Osteocyte (in vitro differentiated cells): ENCODE measurements at regions not wholly inside any gene's neighbourhood (a gene's known extent, or its start where the extent isn't known, plus 50 kb on each side); places are given as distances from the start of the nearest gene placed in this dataset.

ENCODE experiments used
- DNase-seq: peaks from one replicate; pipeline ENCODE4 v3.0.0; 2021; ENCODE audit warnings: mixed read lengths; ENCODE audit not compliant: unreplicated experiment; ENCODE audit errors: extremely low spot score
- H3K27ac Mint-ChIP-seq: one replicate; pipeline ENCODE4 v1.8.0; 2021; ENCODE audit warnings: mild to moderate bottlenecking, mixed read lengths; ENCODE audit not compliant: unreplicated experiment
- H3K27me3 Mint-ChIP-seq: one replicate; pipeline ENCODE4 v1.8.0; 2021; ENCODE audit warnings: mixed read lengths; ENCODE audit not compliant: unreplicated experiment
- H3K36me3 Mint-ChIP-seq: one replicate; pipeline ENCODE4 v1.8.0; 2021; ENCODE audit warnings: mixed read lengths; ENCODE audit not compliant: unreplicated experiment
- H3K4me1 Mint-ChIP-seq: one replicate; pipeline ENCODE4 v1.8.0; 2021; ENCODE audit warnings: mixed read lengths; ENCODE audit not compliant: unreplicated experiment
- H3K4me3 Mint-ChIP-seq: one replicate; pipeline ENCODE4 v1.8.0; 2021; ENCODE audit warnings: mild to moderate bottlenecking, moderate library complexity, mixed read lengths; ENCODE audit not compliant: unreplicated experiment
- H3K9me3 Mint-ChIP-seq: one replicate; pipeline ENCODE4 v1.8.0; 2021; ENCODE audit warnings: mixed read lengths; ENCODE audit not compliant: unreplicated experiment
- TF ChIP-seq, protein P1 (sequence below): fragments of 200-600 bp; sonication (generic); IDR thresholded peaks from 2 replicates; pipeline ENCODE4 v1.5.0; 2021; ENCODE audit warnings: antibody characterized with exemption, mild to moderate bottlenecking, moderate library complexity

DNA sequence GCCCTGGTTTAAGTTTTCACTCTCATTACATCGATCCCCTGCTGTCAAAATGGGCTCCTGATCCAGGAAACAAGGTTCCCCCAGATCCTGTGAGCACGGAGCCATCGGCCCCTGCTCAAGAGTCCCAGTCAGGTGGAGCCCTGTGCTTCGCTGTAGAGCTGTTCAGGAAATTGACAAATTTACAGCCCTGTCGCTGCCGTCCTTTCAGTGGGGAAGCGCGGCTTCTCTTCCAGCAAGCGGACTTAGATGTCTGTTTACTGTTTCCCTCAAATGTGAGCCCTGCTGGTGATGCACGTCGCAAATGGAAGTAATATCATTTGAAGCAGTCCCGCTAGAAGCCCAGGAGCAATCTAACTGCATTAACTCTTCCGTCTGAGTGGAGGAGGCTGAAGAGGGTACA is 760.9 kb upstream of the WWC1 start:
- Mint-ChIP-seq H3K4me1 (no peaks in the 10 kb centered on the region), H3K9me3 (no peaks in the 10 kb centered on the region), H3K27me3 (peaks cover 15% of the 10 kb centered on the region), H3K36me3 (no peaks in the 10 kb centered on the region), H3K4me3 (no peak overlapping the region), H3K27ac (no peak overlapping the region)
- TF ChIP-seq, protein P1, sequence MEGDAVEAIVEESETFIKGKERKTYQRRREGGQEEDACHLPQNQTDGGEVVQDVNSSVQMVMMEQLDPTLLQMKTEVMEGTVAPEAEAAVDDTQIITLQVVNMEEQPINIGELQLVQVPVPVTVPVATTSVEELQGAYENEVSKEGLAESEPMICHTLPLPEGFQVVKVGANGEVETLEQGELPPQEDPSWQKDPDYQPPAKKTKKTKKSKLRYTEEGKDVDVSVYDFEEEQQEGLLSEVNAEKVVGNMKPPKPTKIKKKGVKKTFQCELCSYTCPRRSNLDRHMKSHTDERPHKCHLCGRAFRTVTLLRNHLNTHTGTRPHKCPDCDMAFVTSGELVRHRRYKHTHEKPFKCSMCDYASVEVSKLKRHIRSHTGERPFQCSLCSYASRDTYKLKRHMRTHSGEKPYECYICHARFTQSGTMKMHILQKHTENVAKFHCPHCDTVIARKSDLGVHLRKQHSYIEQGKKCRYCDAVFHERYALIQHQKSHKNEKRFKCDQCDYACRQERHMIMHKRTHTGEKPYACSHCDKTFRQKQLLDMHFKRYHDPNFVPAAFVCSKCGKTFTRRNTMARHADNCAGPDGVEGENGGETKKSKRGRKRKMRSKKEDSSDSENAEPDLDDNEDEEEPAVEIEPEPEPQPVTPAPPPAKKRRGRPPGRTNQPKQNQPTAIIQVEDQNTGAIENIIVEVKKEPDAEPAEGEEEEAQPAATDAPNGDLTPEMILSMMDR, result no peak
- no peak for DNase-seq

DNA sequence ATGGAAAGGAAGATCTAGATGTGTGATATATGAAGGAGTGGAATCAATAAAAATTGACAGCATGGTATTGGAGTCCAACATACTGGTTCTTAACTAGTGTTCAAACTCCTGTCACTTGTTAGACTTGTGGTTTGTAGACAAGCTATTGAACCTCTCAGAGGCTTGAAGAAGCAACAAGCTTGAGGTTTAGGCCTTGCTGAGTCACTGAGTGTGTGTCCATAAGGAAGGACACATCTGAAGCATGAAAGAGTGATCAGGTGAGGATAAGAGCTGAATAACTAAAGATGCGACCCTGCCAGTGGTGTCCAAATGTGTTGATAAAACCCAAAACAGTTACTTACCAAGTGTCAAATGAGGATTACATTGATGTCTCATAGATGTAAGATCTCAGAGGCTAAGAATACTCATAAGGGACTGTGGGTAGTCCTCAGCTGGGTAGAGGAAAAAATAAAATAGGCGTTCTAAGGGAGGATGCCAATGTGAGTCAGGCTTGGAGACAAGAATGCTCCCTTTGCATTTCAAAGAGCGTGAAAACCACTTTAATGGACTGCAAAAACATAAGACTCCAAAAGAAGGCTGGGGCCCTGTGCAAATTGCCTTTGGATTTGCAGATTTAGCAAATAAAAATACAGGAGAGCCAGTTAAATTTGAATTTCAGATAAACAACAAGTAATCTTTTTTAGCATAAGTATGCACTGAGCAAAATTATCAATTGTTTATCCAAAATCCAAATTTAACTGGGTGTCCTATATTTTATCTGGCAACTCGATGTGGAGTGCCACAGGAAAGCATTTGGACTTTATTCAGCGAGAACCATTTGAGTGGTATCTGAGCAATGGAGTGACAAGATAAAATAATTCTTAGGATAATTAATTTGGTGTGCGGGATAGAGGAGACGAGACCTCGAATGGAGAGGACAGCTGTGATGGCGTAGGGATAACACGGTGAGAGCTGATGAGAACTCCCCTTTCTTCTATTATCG is 757.3 kb upstream of the WWC1 start:
- no peaks in the 10 kb centered on the region for H3K4me1 Mint-ChIP-seq
- DNase-seq, result no peak
- TF ChIP-seq, protein P1, result no peak
- no peaks in the 10 kb centered on the region for H3K9me3 Mint-ChIP-seq
- no peak overlapping the region for H3K27ac Mint-ChIP-seq
- H3K4me3 Mint-ChIP-seq, result no peak overlapping the region
- H3K27me3 Mint-ChIP-seq, result peaks cover 23% of the 10 kb centered on the region
- no peaks in the 10 kb centered on the region for H3K36me3 Mint-ChIP-seq

DNA sequence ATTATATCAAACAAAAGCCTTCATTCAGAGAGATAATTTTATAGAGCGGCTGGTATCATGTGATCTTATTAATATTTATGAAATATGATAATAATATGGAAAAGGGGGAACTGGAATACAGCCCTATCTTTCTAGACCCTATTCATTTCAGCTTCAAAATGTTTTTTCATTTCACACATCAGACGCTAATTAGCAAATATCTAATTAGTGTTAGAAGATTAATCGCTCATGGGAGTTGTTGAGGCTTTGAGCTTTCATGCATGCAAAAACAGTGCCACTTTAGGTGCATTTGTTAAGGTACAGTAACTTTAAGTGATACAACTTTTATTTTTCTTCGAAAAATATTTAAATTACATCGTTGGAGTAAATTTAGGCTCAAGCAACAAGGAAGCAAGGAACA is 751.7 kb upstream of the WWC1 start:
- TF ChIP-seq, protein P1, result no peak

DNA sequence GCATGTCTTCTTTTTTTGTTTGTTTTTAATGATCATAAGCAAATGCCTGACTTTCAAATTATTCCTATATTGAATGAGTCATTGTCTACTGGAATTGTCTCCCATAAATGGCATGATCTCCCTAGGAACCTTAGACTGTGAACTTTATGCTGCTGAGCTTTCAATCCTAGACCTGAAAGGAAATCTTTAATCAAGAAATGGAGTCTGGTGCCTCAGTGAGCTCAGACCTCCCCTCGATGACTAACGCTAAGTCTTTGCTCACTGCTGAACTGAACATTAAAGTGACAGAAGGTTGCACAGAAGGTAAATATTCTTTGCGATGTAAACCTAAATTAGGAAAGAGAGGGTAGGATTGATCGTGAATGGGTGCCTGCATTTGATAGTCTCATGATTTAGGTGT is 745.2 kb upstream of the WWC1 start:
- H3K4me3 Mint-ChIP-seq, result no peak overlapping the region
- no peaks in the 10 kb centered on the region for H3K36me3 Mint-ChIP-seq
- H3K27me3 Mint-ChIP-seq, result peaks cover 16% of the 10 kb centered on the region
- TF ChIP-seq, protein P1, result no peak
- no peaks in the 10 kb centered on the region for H3K9me3 Mint-ChIP-seq
- DNase-seq, result no peak
- no peaks in the 10 kb centered on the region for H3K4me1 Mint-ChIP-seq
- H3K27ac Mint-ChIP-seq, result no peak overlapping the region

More for the DNA sequence above, 751.7 kb upstream of the WWC1 start:
- Mint-ChIP-seq H3K27ac (no peak overlapping the region), H3K4me3 (no peak overlapping the region), H3K4me1 (no peaks in the 10 kb centered on the region), H3K27me3 (peaks cover 23% of the 10 kb centered on the region), H3K36me3 (no peaks in the 10 kb centered on the region), H3K9me3 (no peaks in the 10 kb centered on the region)
- no peak for DNase-seq

DNA sequence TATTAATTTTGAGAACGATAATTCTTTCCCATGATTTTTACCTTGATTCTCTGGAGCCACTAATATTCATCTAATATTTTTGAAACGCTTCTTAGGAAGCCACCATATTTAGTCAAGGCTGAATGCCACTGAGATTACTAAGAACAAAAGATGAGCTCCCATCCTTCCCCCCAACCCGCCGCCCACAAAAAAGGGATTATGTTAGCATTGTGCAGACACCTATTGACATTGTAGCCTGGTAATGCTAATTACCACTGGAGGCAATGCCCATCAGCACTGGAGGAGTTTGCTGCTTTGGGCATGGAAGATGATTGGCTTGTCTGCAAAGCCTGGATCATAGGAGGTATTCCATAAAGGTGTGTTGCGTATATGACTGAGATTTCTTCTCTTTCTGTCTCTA is 739.1 kb upstream of the WWC1 start:
- H3K27me3 Mint-ChIP-seq, result peaks cover 27% of the 10 kb centered on the region

More for the DNA sequence above, 739.1 kb upstream of the WWC1 start:
- Mint-ChIP-seq H3K36me3 (no peaks in the 10 kb centered on the region), H3K9me3 (no peaks in the 10 kb centered on the region), H3K4me3 (no peak overlapping the region), H3K27ac (no peak overlapping the region), H3K4me1 (no peaks in the 10 kb centered on the region)
- TF ChIP-seq, protein P1, result no peak
- DNase-seq, result no peak
